ENCODE measurements at regions not wholly inside any gene's neighbourhood (a gene's known extent, or its start where the extent isn't known, plus 50 kb on each side); places are given as distances from the start of the nearest gene placed in this dataset.
A peak's percentile ranks its signal among the peaks of the same experiment; 100 is the strongest.
"Not testable (repeated sequence)": the region's sequence is repeated elsewhere in the genome, so short reads cannot be mapped to it uniquely, and the experiment has no call there.

GRCh38 chr5:125485771-125486170 is 739.3 kb upstream of the ZNF608 start:
- peak overlapping the region; percentile 59 to 70 for H3K27ac ChIP-seq
- TF ChIP-seq CTCF (IDR thresholded peaks at IDR 0.05), result no peak
- TF ChIP-seq POLR2A (IDR thresholded peaks at IDR 0.05), result no peak
- H3K4me1 ChIP-seq, result peaks cover 5 to 13% of the 10 kb centered on the region in 2 donors
- DNase-seq, result no peak
- intact Hi-C loops (cut with DNase I; ENCODE audit: low total_unique reads), result loop anchor here (10.0 kb wide), 1 partner anchor 1151 kb away; no protein-coding TSS in a partner anchor
- no peaks in the 10 kb centered on the region for H3K27me3 ChIP-seq
- no peaks in the 10 kb centered on the region for H3K9me3 ChIP-seq
- H3K4me3 ChIP-seq, result no peak overlapping the region
- no peaks in the 10 kb centered on the region for H3K36me3 ChIP-seq

- Histone ChIP-seq H3K4me1 (peaks cover 5 to 13% of the 10 kb centered on the region in 2 donors), H3K27me3 (no peaks in the 10 kb centered on the region), H3K27ac (peak overlapping the region; percentile 17 to 70), H3K4me3 (no peak overlapping the region), H3K9me3 (no peaks in the 10 kb centered on the region), H3K36me3 (no peaks in the 10 kb centered on the region)
- DNase-seq, result no peak
- intact Hi-C loops (cut with DNase I; ENCODE audit: low total_unique reads), result loop anchor here (10.0 kb wide), 1 partner anchor 1152 kb away; no protein-coding TSS in a partner anchor
- no peak for TF ChIP-seq POLR2A (IDR thresholded peaks at IDR 0.05)
- TF ChIP-seq CTCF (IDR thresholded peaks at IDR 0.05), result no peak
Measured at GRCh38 chr5:125486634-125487033, 740.2 kb upstream of the ZNF608 start.

- H3K27ac ChIP-seq, result peak overlapping the region; percentile 17 to 70
- intact Hi-C loops (cut with DNase I; ENCODE audit: low total_unique reads), result loop anchor here (10.0 kb wide), 1 partner anchor 1152 kb away; no protein-coding TSS in a partner anchor
- no peak for TF ChIP-seq POLR2A (IDR thresholded peaks at IDR 0.05)
- TF ChIP-seq CTCF (IDR thresholded peaks at IDR 0.05), result no peak
Measured at GRCh38 chr5:125487231-125487630, 740.8 kb upstream of the ZNF608 start.

DNA sequence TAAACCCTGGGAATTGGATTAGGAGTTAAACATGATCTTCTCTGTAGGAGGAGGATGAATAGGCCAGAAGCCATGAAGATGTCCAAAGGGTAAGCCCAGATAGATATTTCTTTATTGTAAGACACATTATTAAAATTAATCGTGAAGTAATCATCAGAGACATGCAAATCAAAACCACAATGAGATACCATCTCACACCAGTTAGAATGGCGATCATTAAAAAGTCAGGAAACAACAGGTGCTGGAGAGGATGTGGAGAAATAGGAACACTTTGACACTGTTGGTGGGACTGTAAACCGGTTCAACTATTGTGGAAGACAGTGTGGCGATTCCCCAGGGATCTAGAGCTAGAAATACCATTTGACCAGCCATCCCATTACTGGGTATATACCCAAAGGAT is 741.2 kb upstream of the ZNF608 start:
- peak overlapping the region; percentile 17 to 70 for H3K27ac ChIP-seq
- not testable (repeated sequence) for H3K4me3 ChIP-seq, H3K9me3 ChIP-seq, H3K27me3 ChIP-seq, H3K36me3 ChIP-seq, DNase-seq
- intact Hi-C loops (cut with DNase I; ENCODE audit: low total_unique reads), result loop anchor here (10.0 kb wide), 1 partner anchor 1153 kb away; no protein-coding TSS in a partner anchor
- peaks cover 5 to 13% of the 10 kb centered on the region in 2 donors for H3K4me1 ChIP-seq

More at GRCh38 chr5:125487231-125487630, 740.8 kb upstream of the ZNF608 start:
- no peaks in the 10 kb centered on the region for H3K9me3 ChIP-seq
- no peaks in the 10 kb centered on the region for H3K36me3 ChIP-seq
- no peak for DNase-seq
- H3K4me1 ChIP-seq, result peaks cover 5 to 13% of the 10 kb centered on the region in 2 donors
- H3K4me3 ChIP-seq, result no peak overlapping the region
- no peaks in the 10 kb centered on the region for H3K27me3 ChIP-seq

DNA sequence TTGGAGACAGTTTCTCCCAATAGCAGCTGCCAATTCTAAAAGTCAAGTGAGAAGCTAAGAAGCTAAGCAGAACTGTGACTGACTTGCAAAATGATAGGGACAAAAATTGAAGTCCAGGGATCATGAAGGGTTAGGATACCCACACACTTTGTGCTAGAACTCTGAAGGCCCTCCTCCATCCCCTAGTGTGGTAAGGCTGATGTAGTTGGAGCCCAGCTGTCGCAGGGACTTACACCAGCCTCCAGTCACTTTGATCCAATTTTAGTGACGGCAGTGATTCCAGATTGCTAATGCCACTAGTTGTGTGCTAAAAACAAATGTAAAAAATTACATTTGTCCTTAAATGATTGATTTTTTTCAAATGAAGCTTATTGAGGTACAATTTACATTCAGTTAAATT is 742.7 kb upstream of the ZNF608 start:
- H3K4me1 ChIP-seq, result peaks cover 5 to 13% of the 10 kb centered on the region in 2 donors
- no peak overlapping the region for H3K27ac ChIP-seq

More for the DNA sequence above, 742.7 kb upstream of the ZNF608 start:
- H3K27me3 ChIP-seq, result no peaks in the 10 kb centered on the region
- TF ChIP-seq POLR2A (IDR thresholded peaks at IDR 0.05) (no peak), CTCF (IDR thresholded peaks at IDR 0.05) (no peak)
- intact Hi-C loops (cut with DNase I; ENCODE audit: low total_unique reads), result loop anchor here (10.0 kb wide), 1 partner anchor 1154 kb away; no protein-coding TSS in a partner anchor
- no peaks in the 10 kb centered on the region for H3K9me3 ChIP-seq
- no peaks in the 10 kb centered on the region for H3K36me3 ChIP-seq
- DNase-seq, result no peak
- H3K4me3 ChIP-seq, result no peak overlapping the region
